Lung (tissue), 11 donors: ENCODE measurements at regions not wholly inside any gene's neighbourhood (a gene's known extent, or its start where the extent isn't known, plus 50 kb on each side); places are given as distances from the start of the nearest gene placed in this dataset.

ENCODE experiments used
- ATAC-seq: fragments of 200-7000 bp; cut with Tn5 transposase; one replicate; pipeline ENCODE4 v1.9.1; 2020; ENCODE audit warnings: moderate number of reproducible peaks; ENCODE audit not compliant: insufficient read depth, low FRiP score
- DNase-seq, 3 donors: peaks; one replicate each; pipeline ENCODE4 v3.0.0-alpha.2; 2013 to 2017
- H3K27ac ChIP-seq, 2 donors: one replicate each; pipeline ENCODE4 v1.5.1; 2013; ENCODE audit warnings: mild to moderate bottlenecking in 2 of 2, moderate library complexity in 2 of 2, control low read depth in 1 of 2, inconsistent platforms in 1 of 2, low read depth in 1 of 2, low read length in 1 of 2
- H3K27me3 ChIP-seq, 3 donors: one replicate each; pipeline ENCODE4 v1.5.1; 2013; ENCODE audit warnings: low read length in 2 of 3; ENCODE audit not compliant: control insufficient read depth in 3 of 3, insufficient read depth in 3 of 3
- H3K36me3 ChIP-seq, 4 donors: one replicate each; pipeline ENCODE4 v1.5.1; 2013; ENCODE audit warnings: low read length in 4 of 4, mild to moderate bottlenecking in 1 of 4, moderate library complexity in 1 of 4; ENCODE audit not compliant: control insufficient read depth in 4 of 4, insufficient read depth in 4 of 4
- H3K4me1 ChIP-seq, 5 donors: one replicate each; pipeline ENCODE4 v1.5.1; 2013; ENCODE audit warnings: low read length in 5 of 5, mild to moderate bottlenecking in 2 of 5, moderate library complexity in 1 of 5; ENCODE audit not compliant: control insufficient read depth in 5 of 5, insufficient read depth in 5 of 5
- H3K4me3 ChIP-seq: one replicate; pipeline ENCODE4 v1.5.1; 2013; ENCODE audit warnings: mild to moderate bottlenecking, control low read depth, moderate library complexity
- H3K9ac ChIP-seq, 2 donors: one replicate each; pipeline ENCODE4 v1.5.1; 2013; ENCODE audit warnings: low read length in 2 of 2, control low read depth in 1 of 2; ENCODE audit not compliant: insufficient read depth in 1 of 2
- H3K9me3 ChIP-seq, 4 donors: one replicate each; pipeline ENCODE4 v1.5.1; 2013; ENCODE audit warnings: low read length in 3 of 4, mild to moderate bottlenecking in 1 of 4, moderate library complexity in 1 of 4; ENCODE audit not compliant: control insufficient read depth in 4 of 4, insufficient read depth in 3 of 4
- WGBS, 2 donors: extraction: QIAGEN DNeasy Blood & Tissue Kit; methylation state at CpG; one replicate each; pipeline ENCODE4 v1.1.7; 2013; 5-methylcytosine and 5-hydroxymethylcytosine counted together
- TF ChIP-seq, protein P1 (sequence below): IDR thresholded peaks from 2 replicates; pipeline ENCODE4 v1.5.1; 2012; ENCODE audit warnings: mild to moderate bottlenecking; ENCODE audit errors: control extremely low read depth, extremely low read depth
- donor health status: control.
- donor health status: control.
- donor health status: Bipolar disorder and iron deficiency.
- donor health status: healthy.
- donor health status: DM: yes; HTN: yes; CAD: no.

GRCh38 chr10:88082806-88083596, 219.6 kb downstream of the PTEN start:
- DNase-seq, result no peak
- 24 to 44% methylated on average over 1 of the region's 1 CpG for WGBS, 2 donors
- ATAC-seq, result no peak
- Histone ChIP-seq H3K4me3 (no peak overlapping the region), H3K27ac (no peak overlapping the region), H3K9me3 (no peaks in the 10 kb centered on the region), H3K27me3 (no peaks in the 10 kb centered on the region), H3K9ac (no peak overlapping the region), H3K36me3 (no peaks in the 10 kb centered on the region), H3K4me1 (peaks cover 2 to 28% (median 4%) of the 10 kb centered on the region in 5 donors)
- TF ChIP-seq, protein P1, sequence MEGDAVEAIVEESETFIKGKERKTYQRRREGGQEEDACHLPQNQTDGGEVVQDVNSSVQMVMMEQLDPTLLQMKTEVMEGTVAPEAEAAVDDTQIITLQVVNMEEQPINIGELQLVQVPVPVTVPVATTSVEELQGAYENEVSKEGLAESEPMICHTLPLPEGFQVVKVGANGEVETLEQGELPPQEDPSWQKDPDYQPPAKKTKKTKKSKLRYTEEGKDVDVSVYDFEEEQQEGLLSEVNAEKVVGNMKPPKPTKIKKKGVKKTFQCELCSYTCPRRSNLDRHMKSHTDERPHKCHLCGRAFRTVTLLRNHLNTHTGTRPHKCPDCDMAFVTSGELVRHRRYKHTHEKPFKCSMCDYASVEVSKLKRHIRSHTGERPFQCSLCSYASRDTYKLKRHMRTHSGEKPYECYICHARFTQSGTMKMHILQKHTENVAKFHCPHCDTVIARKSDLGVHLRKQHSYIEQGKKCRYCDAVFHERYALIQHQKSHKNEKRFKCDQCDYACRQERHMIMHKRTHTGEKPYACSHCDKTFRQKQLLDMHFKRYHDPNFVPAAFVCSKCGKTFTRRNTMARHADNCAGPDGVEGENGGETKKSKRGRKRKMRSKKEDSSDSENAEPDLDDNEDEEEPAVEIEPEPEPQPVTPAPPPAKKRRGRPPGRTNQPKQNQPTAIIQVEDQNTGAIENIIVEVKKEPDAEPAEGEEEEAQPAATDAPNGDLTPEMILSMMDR, result no peak

GRCh38 chr10:88083597-88083989, 220.2 kb downstream of the PTEN start:
- Histone ChIP-seq H3K36me3 (no peaks in the 10 kb centered on the region), H3K4me1 (peaks cover 2 to 28% (median 4%) of the 10 kb centered on the region in 5 donors), H3K27me3 (no peaks in the 10 kb centered on the region), H3K27ac (no peak overlapping the region), H3K9me3 (no peaks in the 10 kb centered on the region), H3K4me3 (no peak overlapping the region), H3K9ac (no peak overlapping the region)
- ATAC-seq (no peak), DNase-seq (no peak)
- WGBS, 2 donors, result 92 to 96% methylated on average over 7 of the region's 7 CpGs
- TF ChIP-seq, protein P1, result no peak

GRCh38 chr10:88086187-88086960, 222.9 kb downstream of the PTEN start:
- TF ChIP-seq, protein P1, result no peak
- 89 to 90% methylated on average over 9 of the region's 9 CpGs for WGBS, 2 donors
- DNase-seq (peak in 1 of 3 donors; percentile 29), ATAC-seq (no peak)
- Histone ChIP-seq H3K36me3 (no peaks in the 10 kb centered on the region), H3K4me3 (no peak overlapping the region), H3K9ac (no peak overlapping the region), H3K27me3 (no peaks in the 10 kb centered on the region), H3K27ac (no peak overlapping the region), H3K4me1 (peaks cover 0 to 14% (median 10%) of the 10 kb centered on the region in 5 donors), H3K9me3 (no peaks in the 10 kb centered on the region)
